Suprapubic skin (tissue), 4 donors: ENCODE measurements at regions not wholly inside any gene's neighbourhood (a gene's known extent, or its start where the extent isn't known, plus 50 kb on each side); places are given as distances from the start of the nearest gene placed in this dataset.

ENCODE experiments used
- DNase-seq, 2 donors: peaks; one replicate each; pipeline ENCODE4 v3.0.0-alpha.2; 2019; ENCODE audit warnings: low spot score in 2 of 2
- H3K27ac ChIP-seq: fragments of 200-600 bp; sonication (generic); one replicate; pipeline ENCODE4 v1.5.1; 2019
- H3K27me3 ChIP-seq: fragments of 200-600 bp; sonication (generic); one replicate; pipeline ENCODE4 v1.5.1; 2019
- H3K36me3 ChIP-seq: fragments of 200-600 bp; sonication (generic); one replicate; pipeline ENCODE4 v1.5.1; 2019
- H3K4me1 ChIP-seq: fragments of 200-600 bp; sonication (generic); one replicate; pipeline ENCODE4 v1.5.1; 2019
- H3K4me3 ChIP-seq: fragments of 200-600 bp; sonication (generic); one replicate; pipeline ENCODE4 v1.5.1; 2019; ENCODE audit warnings: mild to moderate bottlenecking
- H3K9me3 ChIP-seq: fragments of 200-600 bp; sonication (generic); one replicate; pipeline ENCODE4 v1.5.1; 2019
- CTCF ChIP-seq, 2 donors: fragments of 200-600 bp in 1 of 2; fragments of 450-650 bp in 1 of 2; sonication (generic) in 1 of 2; IDR thresholded peaks; one replicate each; pipeline ENCODE4 v1.5.1; 2016 to 2019; ENCODE audit warnings: antibody characterized with exemption in 2 of 2, mild to moderate bottlenecking in 1 of 2, moderate library complexity in 1 of 2
- EP300 ChIP-seq: sonication (generic); formaldehyde crosslinking; IDR thresholded peaks from one replicate; pipeline ENCODE4 v1.6.1; 2017; ENCODE audit warnings: antibody characterized with exemption
- POLR2A ChIP-seq, 2 donors: fragments of 450-650 bp; IDR thresholded peaks; one replicate each; pipeline ENCODE4 v1.6.1; 2017; ENCODE audit warnings: antibody characterized with exemption in 2 of 2, mild to moderate bottlenecking in 2 of 2, moderate library complexity in 2 of 2
- POLR2AphosphoS5 ChIP-seq, 3 donors: sonication (generic); formaldehyde crosslinking; IDR thresholded peaks; one replicate each; pipeline ENCODE4 v1.6.1; 2017; ENCODE audit warnings: antibody characterized with exemption in 3 of 3
- WGBS: methylation state at CpG from one replicate; pipeline ENCODE4 v1.1.5; 2018; 5-methylcytosine and 5-hydroxymethylcytosine counted together

- Histone ChIP-seq H3K9me3 (no peaks in the 10 kb centered on the region), H3K4me3 (no peak overlapping the region), H3K27ac (no peak overlapping the region), H3K36me3 (no peaks in the 10 kb centered on the region), H3K27me3 (no peaks in the 10 kb centered on the region), H3K4me1 (no peaks in the 10 kb centered on the region)
- WGBS = 84% methylated on average over 20 of the region's 25 CpGs
- no peak for TF ChIP-seq POLR2AphosphoS5 (IDR thresholded peaks at IDR 0.05)
- no peak for TF ChIP-seq EP300
- no peak for TF ChIP-seq POLR2A (IDR thresholded peaks at IDR 0.05)
- no peak for DNase-seq
Observed at GRCh38 chr6:2558861-2559801, 191.6 kb downstream of the MYLK4 start.

- no peaks in the 10 kb centered on the region for H3K4me1 ChIP-seq
- no peaks in the 10 kb centered on the region for H3K27me3 ChIP-seq
- no peaks in the 10 kb centered on the region for H3K36me3 ChIP-seq
- DNase-seq = no peak
- H3K4me3 ChIP-seq = no peak overlapping the region
- no peak overlapping the region for H3K27ac ChIP-seq
- WGBS = 86% methylated on average over 6 of the region's 13 CpGs
- TF ChIP-seq EP300 (no peak), CTCF (IDR thresholded peaks at IDR 0.05) (no peak), POLR2AphosphoS5 (IDR thresholded peaks at IDR 0.05) (no peak), POLR2A (IDR thresholded peaks at IDR 0.05) (no peak)
- H3K9me3 ChIP-seq = no peaks in the 10 kb centered on the region
Observed at GRCh38 chr6:2558098-2558680, 192.5 kb downstream of the MYLK4 start.

- H3K4me3 ChIP-seq = no peak overlapping the region
- no peak overlapping the region for H3K27ac ChIP-seq
- H3K27me3 ChIP-seq = no peaks in the 10 kb centered on the region
- WGBS = 94% methylated on average over 6 of the region's 7 CpGs
- no peak for DNase-seq
- H3K36me3 ChIP-seq = no peaks in the 10 kb centered on the region
- TF ChIP-seq POLR2A (IDR thresholded peaks at IDR 0.05) (no peak), EP300 (no peak), CTCF (IDR thresholded peaks at IDR 0.05) (no peak), POLR2AphosphoS5 (IDR thresholded peaks at IDR 0.05) (no peak)
- H3K4me1 ChIP-seq = no peaks in the 10 kb centered on the region
- no peaks in the 10 kb centered on the region for H3K9me3 ChIP-seq
Observed at GRCh38 chr6:2557181-2557720, 193.5 kb downstream of the MYLK4 start.

- Histone ChIP-seq H3K27me3 (no peaks in the 10 kb centered on the region), H3K27ac (no peak overlapping the region), H3K4me1 (no peaks in the 10 kb centered on the region), H3K36me3 (no peaks in the 10 kb centered on the region), H3K4me3 (no peak overlapping the region), H3K9me3 (no peaks in the 10 kb centered on the region)
- 82% methylated on average over 5 of the region's 5 CpGs for WGBS
- no peak for DNase-seq
- TF ChIP-seq CTCF (IDR thresholded peaks at IDR 0.05) (no peak), POLR2AphosphoS5 (IDR thresholded peaks at IDR 0.05) (no peak), EP300 (no peak), POLR2A (IDR thresholded peaks at IDR 0.05) (no peak)
Observed at GRCh38 chr6:2556761-2557160, 194.0 kb downstream of the MYLK4 start.

- H3K27me3 ChIP-seq = no peaks in the 10 kb centered on the region
- WGBS = 48% methylated on average over 4 of the region's 4 CpGs
- DNase-seq = no peak
- no peaks in the 10 kb centered on the region for H3K9me3 ChIP-seq
- no peaks in the 10 kb centered on the region for H3K36me3 ChIP-seq
- H3K27ac ChIP-seq = no peak overlapping the region
- no peaks in the 10 kb centered on the region for H3K4me1 ChIP-seq
- no peak for TF ChIP-seq EP300
- no peak for TF ChIP-seq POLR2A (IDR thresholded peaks at IDR 0.05)
- no peak for TF ChIP-seq POLR2AphosphoS5 (IDR thresholded peaks at IDR 0.05)
- no peak for TF ChIP-seq CTCF (IDR thresholded peaks at IDR 0.05)
- no peak overlapping the region for H3K4me3 ChIP-seq
Observed at GRCh38 chr6:2554651-2555260, 196.0 kb downstream of the MYLK4 start.
